Stimulated activated CD8-positive, alpha-beta memory T cell treated with anti-CD3 and anti-CD28 coated beads, Interleukin-7, amount 100 ng/mL, for 24 hours (primary cell): ENCODE measurements at regions not wholly inside any gene's neighbourhood (a gene's known extent, or its start where the extent isn't known, plus 50 kb on each side); places are given as distances from the start of the nearest gene placed in this dataset.

Experiments used
- DNase-seq: peaks from one replicate; pipeline ENCODE4 v3.0.0-alpha.2; 2020; ENCODE audit warnings: low read depth

- DNase-seq = peak; percentile 5
These were observed 131.6 kb downstream of the AQP9 start for GRCh38 chr15:58269455-58270414.

DNA sequence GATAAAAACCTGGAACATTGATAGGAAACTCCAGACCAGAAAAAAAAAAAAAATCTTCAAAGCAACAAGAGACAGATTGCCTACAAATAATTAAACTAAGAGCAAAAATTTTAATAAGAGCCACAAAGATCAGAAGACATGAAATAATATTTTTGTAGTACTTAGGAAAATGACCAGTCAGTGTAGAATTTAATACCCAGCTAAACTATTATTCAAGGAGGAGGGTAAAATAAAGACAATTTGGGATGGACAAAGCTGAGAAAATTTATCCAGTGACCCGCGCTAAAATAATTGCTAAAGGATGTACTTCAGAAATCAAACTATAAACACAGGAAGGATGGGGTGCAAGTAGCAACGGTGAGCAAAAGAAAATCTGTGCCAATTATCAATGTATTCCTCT lies 133.2 kb downstream of the AQP9 start:
- no peak for DNase-seq

DNA sequence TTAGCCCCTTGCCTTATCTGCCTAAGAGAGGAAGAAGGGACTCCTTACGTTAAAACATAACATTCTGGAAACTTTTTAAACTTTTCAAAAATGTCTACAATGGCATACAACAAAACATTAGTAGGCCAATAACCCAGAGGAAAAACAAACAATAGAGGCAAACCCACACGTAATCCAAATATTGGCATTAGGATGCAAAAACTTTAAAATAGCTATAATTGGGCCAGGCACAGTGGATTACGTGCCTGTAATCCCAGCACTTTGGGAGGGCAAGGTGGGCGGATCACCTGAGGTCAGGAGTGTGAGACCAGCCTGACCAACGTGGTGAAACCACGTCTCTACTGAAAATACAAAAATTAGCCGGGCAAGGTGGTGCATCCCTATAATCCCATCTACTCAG lies 134.9 kb downstream of the AQP9 start:
- DNase-seq = no peak

DNA sequence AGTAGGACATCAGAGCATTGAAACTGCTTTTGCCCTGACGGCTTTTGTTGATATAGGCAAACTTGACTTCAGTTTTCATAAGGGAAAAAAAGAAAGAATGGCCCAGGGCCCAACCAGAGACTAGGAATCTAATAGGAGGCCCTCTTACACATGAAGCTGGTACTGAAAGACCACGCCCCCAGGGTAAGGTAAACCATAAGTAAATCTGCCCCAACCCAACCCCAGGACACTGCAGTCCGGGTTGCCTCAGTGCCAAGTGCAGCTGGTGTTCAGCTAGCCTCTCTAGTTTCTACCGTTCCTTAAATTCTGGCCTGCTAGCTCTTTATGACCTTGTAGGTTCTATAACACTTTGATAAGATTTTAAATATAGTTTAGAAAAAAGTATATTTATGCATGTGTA lies 136.7 kb downstream of the AQP9 start:
- no peak for DNase-seq

DNA sequence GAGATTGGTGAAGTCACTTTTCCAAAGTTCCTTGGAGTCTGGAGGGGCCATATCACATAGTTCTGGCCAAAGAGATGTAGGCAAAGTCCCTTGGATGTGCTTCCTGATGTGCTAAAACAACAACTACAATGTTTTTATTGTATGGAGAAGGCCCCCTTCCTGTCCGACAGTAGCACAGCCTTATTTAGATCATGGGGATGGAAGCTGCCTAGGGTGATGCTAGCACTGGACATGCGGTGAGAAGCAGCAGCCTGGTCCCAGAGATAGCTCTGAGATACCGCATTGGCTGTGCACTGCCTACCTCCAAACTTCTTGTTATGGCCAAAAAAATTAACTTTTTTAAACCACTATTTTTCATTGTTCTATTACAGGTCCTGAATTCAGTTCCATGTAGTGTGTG lies 137.6 kb downstream of the AQP9 start:
- DNase-seq = no peak

DNA sequence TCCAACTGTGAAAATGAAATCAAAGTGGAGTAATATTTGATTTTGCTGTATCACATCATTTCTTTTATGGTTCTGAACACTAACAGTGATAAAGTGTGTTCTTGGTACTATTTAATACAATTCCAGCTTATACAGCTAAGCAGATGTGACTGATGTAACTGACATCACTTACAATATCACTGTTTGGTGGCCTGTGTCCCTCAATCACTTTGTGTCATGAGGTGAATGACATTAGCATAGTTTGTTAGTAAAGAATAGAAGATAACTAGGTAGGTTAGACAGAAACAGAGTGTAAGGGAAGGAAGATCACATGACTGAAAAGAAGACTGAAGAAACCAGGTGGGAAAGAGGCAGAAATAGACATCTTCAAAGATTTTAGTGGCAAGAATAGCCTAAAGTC lies 138.7 kb downstream of the AQP9 start:
- no peak for DNase-seq

GRCh38 chr15:58277333-58277732 lies 139.2 kb downstream of the AQP9 start:
- no peak for DNase-seq

DNA sequence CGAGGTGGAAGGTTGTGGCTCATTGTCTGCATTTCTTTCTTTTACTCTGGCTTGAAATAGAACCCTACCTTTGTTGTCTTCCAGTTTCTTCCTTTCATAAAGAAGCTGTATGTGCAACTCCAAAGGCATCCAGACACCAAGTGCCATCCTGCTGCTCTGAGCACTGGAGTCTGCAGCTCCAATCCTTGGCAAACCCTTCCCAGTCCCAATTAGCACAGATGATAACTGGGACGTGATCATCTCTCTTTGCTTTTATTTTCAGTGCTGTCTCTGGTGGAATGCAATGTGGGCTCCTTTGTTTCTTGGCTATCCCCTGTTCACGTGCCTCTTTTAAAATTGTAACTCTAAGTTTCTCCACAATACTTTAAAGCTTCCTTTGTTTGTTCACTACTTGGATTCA lies 140.9 kb downstream of the AQP9 start:
- no peak for DNase-seq

DNA sequence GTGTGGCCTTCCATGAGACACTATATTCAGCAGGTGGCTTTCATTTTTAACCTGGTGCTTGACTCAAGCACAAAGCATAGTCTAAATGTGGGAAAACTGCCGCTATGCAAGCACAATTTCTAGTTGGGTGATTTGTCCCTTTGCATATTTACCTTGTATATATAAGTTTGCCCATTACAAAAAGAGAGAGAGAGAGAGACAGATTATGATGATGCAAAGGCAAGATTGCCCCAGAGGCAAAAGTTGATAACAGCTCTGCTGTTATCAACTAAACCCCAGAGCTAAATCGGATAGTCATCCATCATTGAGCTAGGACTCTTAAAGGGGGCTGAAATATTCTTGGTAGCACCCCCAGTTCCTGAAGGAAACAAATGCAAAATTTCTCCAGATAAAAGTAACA lies 141.5 kb downstream of the AQP9 start:
- no peak for DNase-seq

GRCh38 chr15:58282060-58282708 lies 144.0 kb downstream of the AQP9 start:
- no peak for DNase-seq

- no peak for DNase-seq
These were observed 145.1 kb downstream of the AQP9 start for GRCh38 chr15:58283302-58283701.

DNA sequence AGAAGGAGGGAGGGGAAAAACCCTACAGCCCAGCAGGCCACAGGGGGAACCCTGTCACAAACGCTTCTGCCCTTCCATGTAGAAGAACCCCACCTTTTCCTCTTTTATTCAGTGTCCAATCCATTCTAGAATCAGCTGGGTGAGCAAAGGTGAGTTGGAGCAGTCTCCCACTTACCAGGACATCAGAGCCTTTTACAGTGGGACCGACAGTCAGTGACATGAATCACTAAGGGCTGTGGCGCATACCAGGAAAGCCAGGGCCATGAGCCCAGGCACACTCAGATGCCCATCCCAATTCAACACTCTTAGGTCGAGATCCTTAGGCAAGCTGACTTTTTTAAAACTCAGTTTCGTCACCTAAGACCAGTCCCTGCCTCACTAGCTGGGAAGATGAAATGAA lies 146.1 kb downstream of the AQP9 start:
- DNase-seq = no peak

GRCh38 chr15:58285212-58285920 lies 146.4 kb upstream of the LIPC start:
- DNase-seq = no peak

DNA sequence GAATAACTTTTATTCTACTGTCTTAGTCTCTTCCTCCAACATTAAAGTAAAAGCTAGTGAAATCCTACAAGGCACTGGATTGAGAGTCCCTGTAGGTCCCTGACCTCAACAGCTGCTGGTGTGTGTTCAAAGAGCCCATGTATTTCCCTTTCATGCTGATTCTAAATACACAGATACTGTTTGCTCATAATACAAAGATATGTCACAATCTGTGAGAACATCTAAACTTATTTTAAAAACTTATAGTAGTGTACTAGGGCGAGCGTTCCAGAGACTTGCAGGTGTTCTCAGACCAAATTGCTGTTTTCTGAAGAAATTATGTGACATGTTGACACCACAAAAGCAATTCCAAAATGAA lies 145.9 kb upstream of the LIPC start:
- DNase-seq = no peak

DNA sequence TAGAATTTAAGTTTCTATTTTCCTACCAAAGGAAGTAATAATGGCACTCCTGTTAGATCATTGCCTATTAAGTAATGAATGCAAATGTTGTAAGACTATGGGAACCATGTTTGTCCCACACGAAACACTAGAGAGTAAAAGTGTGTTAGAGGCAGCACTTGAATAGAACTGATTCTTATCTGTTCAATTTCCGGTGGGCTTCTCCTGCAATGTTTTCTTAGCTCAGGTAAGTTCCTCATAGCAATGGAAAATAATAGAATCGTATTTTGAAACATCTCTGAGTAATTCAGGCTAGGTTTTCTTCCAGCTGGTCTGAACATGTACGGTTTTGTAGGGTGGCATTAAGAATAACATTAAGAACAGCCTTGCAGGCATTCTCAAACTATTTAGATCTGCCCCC lies 145.3 kb upstream of the LIPC start:
- no peak for DNase-seq

DNA sequence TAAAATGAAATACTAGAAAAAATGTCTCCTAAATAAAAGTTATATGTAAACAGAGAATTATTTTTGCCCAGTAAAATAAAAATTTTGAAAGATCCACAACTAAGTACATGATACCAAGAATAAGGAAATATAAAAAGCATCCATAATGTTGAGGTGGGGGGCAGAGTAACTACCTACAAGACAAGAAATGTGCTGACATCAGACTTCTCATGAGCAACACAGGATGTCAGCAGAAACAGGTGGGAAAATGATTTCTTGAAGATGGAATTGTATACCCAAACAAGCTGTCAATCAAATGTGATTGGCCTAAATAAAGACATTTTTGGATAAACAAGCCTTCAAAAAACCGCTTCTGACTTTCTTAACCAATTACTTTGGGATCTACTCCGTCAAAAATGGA lies 143.9 kb upstream of the LIPC start:
- DNase-seq = no peak

GRCh38 chr15:58288592-58288991 lies 143.2 kb upstream of the LIPC start:
- no peak for DNase-seq

DNA sequence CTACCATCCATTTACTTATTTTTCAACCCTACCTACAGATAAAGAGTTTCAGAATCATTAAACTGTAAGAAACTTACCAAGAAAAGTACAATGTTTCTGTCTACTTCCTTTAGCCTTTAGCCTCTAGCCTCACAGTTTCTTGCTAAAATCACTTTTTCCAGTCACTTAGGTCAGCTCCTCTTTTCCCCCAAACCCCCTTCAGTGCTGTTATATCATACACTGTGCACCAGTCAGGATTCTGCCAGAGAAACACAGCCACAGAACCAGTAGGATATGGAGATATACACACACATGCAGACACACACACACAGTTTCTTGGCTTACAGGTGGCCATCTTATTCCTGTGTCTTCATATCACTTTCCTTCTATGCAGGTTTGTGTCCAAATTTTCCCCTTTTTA lies 139.9 kb upstream of the LIPC start:
- DNase-seq = no peak

DNA sequence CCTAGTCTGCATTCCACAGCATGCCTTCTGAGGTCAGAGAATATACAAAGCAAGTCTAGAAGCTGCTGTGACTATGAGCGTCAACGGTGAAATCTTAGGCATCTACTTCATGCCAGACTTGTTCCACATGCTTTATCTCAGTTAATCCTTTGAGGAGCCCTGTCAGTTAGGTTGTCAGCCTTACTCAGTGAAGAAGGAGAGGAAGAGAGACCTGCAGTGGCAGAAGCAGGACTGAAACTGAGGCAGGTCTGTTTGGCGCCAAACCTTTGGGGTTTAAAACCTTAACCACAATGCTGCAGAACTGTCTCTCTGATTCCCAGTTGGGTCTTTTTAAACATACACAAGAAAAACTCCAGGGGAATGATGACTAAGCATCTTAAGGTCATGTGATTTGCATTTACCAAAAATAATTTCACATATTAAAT lies 139.0 kb upstream of the LIPC start:
- DNase-seq = no peak

GRCh38 chr15:58293622-58294550 lies 137.9 kb upstream of the LIPC start:
- DNase-seq = no peak

GRCh38 chr15:58294681-58295254 lies 137.0 kb upstream of the LIPC start:
- DNase-seq = no peak
